ENCODE measurements at regions not wholly inside any gene's neighbourhood (a gene's known extent, or its start where the extent isn't known, plus 50 kb on each side); places are given as distances from the start of the nearest gene placed in this dataset.

DNA sequence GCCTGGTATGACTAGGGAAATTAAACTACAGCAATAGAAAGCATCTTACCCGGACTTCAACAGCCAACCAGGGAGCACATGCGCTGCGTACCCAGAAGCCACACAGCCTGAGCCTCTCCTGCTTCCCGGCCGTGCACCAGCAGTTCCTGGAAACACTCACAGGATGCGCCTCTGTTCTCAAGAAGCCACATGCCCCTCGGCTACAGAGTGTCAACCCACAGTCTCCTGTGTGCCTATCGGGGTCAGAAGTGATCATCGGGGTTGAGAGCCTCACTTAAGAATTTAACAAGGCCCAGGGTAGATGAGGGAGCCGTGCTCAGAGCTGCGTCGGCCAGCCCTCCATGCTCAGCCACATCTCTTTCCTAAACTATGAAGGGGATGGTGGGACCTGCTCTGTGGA is 147.2 kb upstream of the GGTLC1 start:
- TF ChIP-seq EZH2 (IDR thresholded peaks at IDR 0.05; ENCODE audit: borderline replicate concordance, insufficient read depth, low read depth, low read length, poor library complexity, severe bottlenecking): no peak
- TF ChIP-seq, protein P1, sequence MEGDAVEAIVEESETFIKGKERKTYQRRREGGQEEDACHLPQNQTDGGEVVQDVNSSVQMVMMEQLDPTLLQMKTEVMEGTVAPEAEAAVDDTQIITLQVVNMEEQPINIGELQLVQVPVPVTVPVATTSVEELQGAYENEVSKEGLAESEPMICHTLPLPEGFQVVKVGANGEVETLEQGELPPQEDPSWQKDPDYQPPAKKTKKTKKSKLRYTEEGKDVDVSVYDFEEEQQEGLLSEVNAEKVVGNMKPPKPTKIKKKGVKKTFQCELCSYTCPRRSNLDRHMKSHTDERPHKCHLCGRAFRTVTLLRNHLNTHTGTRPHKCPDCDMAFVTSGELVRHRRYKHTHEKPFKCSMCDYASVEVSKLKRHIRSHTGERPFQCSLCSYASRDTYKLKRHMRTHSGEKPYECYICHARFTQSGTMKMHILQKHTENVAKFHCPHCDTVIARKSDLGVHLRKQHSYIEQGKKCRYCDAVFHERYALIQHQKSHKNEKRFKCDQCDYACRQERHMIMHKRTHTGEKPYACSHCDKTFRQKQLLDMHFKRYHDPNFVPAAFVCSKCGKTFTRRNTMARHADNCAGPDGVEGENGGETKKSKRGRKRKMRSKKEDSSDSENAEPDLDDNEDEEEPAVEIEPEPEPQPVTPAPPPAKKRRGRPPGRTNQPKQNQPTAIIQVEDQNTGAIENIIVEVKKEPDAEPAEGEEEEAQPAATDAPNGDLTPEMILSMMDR (IDR thresholded peaks at IDR 0.05): no peak
